Activated CD4-positive, alpha-beta T cell treated with anti-CD3 and anti-CD28 coated beads for 36 hours (primary cell): ENCODE measurements at regions not wholly inside any gene's neighbourhood (a gene's known extent, or its start where the extent isn't known, plus 50 kb on each side); places are given as distances from the start of the nearest gene placed in this dataset.

ENCODE experiments used
- ATAC-seq: fragments of 200-7000 bp; cut with Tn5 transposase; one replicate; pipeline ENCODE4 v1.10.0; 2021; ENCODE audit warnings: mild to moderate bottlenecking, moderate library complexity
- CTCF ChIA-PET: fragments of 350-600 bp; sonication (Branson Sonifier 250); formaldehyde crosslinking; loops from one replicate; lab custom pipeline; 2021; ENCODE audit warnings: antibody characterized with exemption; lab: Charles Lee
- POLR2A ChIA-PET: fragments of 350-600 bp; sonication (Branson Sonifier 250); formaldehyde crosslinking; loops from one replicate; lab custom pipeline; 2021; ENCODE audit warnings: antibody characterized with exemption, inconsistent platforms; lab: Charles Lee
- DNase-seq: peaks from one replicate; pipeline ENCODE4 v3.0.0-alpha.2; 2020
- H3K27ac Mint-ChIP-seq: one replicate; pipeline ENCODE4 v1.8.0; 2021; ENCODE audit warnings: mixed read lengths
- H3K27me3 Mint-ChIP-seq: one replicate; pipeline ENCODE4 v1.8.0; 2021; ENCODE audit warnings: mixed read lengths
- H3K36me3 Mint-ChIP-seq: one replicate; pipeline ENCODE4 v1.8.0; 2021; ENCODE audit warnings: low read depth, mixed read lengths
- H3K4me1 Mint-ChIP-seq: one replicate; pipeline ENCODE4 v1.8.0; 2021; ENCODE audit warnings: mixed read lengths
- H3K4me3 Mint-ChIP-seq: one replicate; pipeline ENCODE4 v1.8.0; 2021; ENCODE audit warnings: mild to moderate bottlenecking, moderate library complexity, mixed read lengths
- H3K9me3 Mint-ChIP-seq: one replicate; pipeline ENCODE4 v1.8.0; 2021; ENCODE audit warnings: low read depth, mixed read lengths
- intact Hi-C, 2 experiments: fragments of 100-400 bp; cut with DNase I in 1 of 2; cut with micrococcal nuclease in 1 of 2; formaldehyde crosslinking; loops; one replicate each; pipeline versions ENCODE4 v1.14.2 to v1.15.1; 2022 to 2024; cut with DNase I, micrococcal nuclease

- DNase-seq (no peak), ATAC-seq (no peak)
- H3K27ac Mint-ChIP-seq: no peak overlapping the region
- intact Hi-C loops: no loop called here
- no peaks in the 10 kb centered on the region for H3K36me3 Mint-ChIP-seq
- no peaks in the 10 kb centered on the region for H3K4me1 Mint-ChIP-seq
- ChIA-PET CTCF (no interaction called here), POLR2A (no interaction called here)
- H3K27me3 Mint-ChIP-seq: no peaks in the 10 kb centered on the region
- H3K4me3 Mint-ChIP-seq: no peak overlapping the region
- no peaks in the 10 kb centered on the region for H3K9me3 Mint-ChIP-seq
These were observed 144.2 kb upstream of the C14orf180 start for GRCh38 chr14:104435147-104436046.

GRCh38 chr14:104436047-104436591 lies 143.4 kb upstream of the C14orf180 start:
- ATAC-seq (no peak), DNase-seq (no peak)
- no peaks in the 10 kb centered on the region for H3K9me3 Mint-ChIP-seq
- ChIA-PET CTCF (interaction anchor here (0.7 kb wide), 1 partner anchor 52 kb away, joined by 3 read pairs; no protein-coding TSS in a partner anchor), POLR2A (no interaction called here)
- no peak overlapping the region for H3K27ac Mint-ChIP-seq
- no peak overlapping the region for H3K4me3 Mint-ChIP-seq
- H3K4me1 Mint-ChIP-seq: no peaks in the 10 kb centered on the region
- H3K36me3 Mint-ChIP-seq: no peaks in the 10 kb centered on the region
- intact Hi-C loops: no loop called here
- H3K27me3 Mint-ChIP-seq: no peaks in the 10 kb centered on the region

GRCh38 chr14:104436741-104437701 lies 142.5 kb upstream of the C14orf180 start:
- H3K4me3 Mint-ChIP-seq: no peak overlapping the region
- DNase-seq: no peak
- ChIA-PET POLR2A (no interaction called here), CTCF (interaction anchor here (0.6 to 0.7 kb wide), 2 partner anchors 51 to 210 kb away, joined by 3 read pairs; no protein-coding TSS in a partner anchor)
- no peaks in the 10 kb centered on the region for H3K36me3 Mint-ChIP-seq
- H3K27me3 Mint-ChIP-seq: no peaks in the 10 kb centered on the region
- H3K9me3 Mint-ChIP-seq: no peaks in the 10 kb centered on the region
- no peak overlapping the region for H3K27ac Mint-ChIP-seq
- no peaks in the 10 kb centered on the region for H3K4me1 Mint-ChIP-seq
- no peak for ATAC-seq
- intact Hi-C loops: no loop called here

GRCh38 chr14:104437703-104438102 lies 141.9 kb upstream of the C14orf180 start:
- ATAC-seq (no peak), DNase-seq (no peak)
- Mint-ChIP-seq H3K9me3 (no peaks in the 10 kb centered on the region), H3K27ac (no peak overlapping the region), H3K4me1 (no peaks in the 10 kb centered on the region), H3K4me3 (no peak overlapping the region), H3K27me3 (no peaks in the 10 kb centered on the region), H3K36me3 (no peaks in the 10 kb centered on the region)
- ChIA-PET CTCF (no interaction called here), POLR2A (no interaction called here)
- intact Hi-C loops: no loop called here

GRCh38 chr14:104438166-104438887 lies 141.2 kb upstream of the C14orf180 start:
- Mint-ChIP-seq H3K27me3 (no peaks in the 10 kb centered on the region), H3K4me3 (no peak overlapping the region), H3K4me1 (no peaks in the 10 kb centered on the region), H3K36me3 (no peaks in the 10 kb centered on the region), H3K27ac (no peak overlapping the region), H3K9me3 (no peaks in the 10 kb centered on the region)
- POLR2A ChIA-PET: no interaction called here
- CTCF ChIA-PET: no interaction called here
- intact Hi-C loops: no loop called here
- ATAC-seq (no peak), DNase-seq (no peak)

GRCh38 chr14:104439625-104440024 lies 139.9 kb upstream of the C14orf180 start:
- CTCF ChIA-PET: no interaction called here
- H3K36me3 Mint-ChIP-seq: no peaks in the 10 kb centered on the region
- no peak overlapping the region for H3K4me3 Mint-ChIP-seq
- POLR2A ChIA-PET: no interaction called here
- H3K27ac Mint-ChIP-seq: no peak overlapping the region
- intact Hi-C loops: no loop called here
- no peaks in the 10 kb centered on the region for H3K27me3 Mint-ChIP-seq
- H3K4me1 Mint-ChIP-seq: no peaks in the 10 kb centered on the region
- DNase-seq (no peak), ATAC-seq (no peak)
- no peaks in the 10 kb centered on the region for H3K9me3 Mint-ChIP-seq

- no peaks in the 10 kb centered on the region for H3K4me1 Mint-ChIP-seq
- POLR2A ChIA-PET: no interaction called here
- DNase-seq (no peak), ATAC-seq (no peak)
- no peak overlapping the region for H3K4me3 Mint-ChIP-seq
- intact Hi-C loops: no loop called here
- H3K27me3 Mint-ChIP-seq: no peaks in the 10 kb centered on the region
- no peaks in the 10 kb centered on the region for H3K36me3 Mint-ChIP-seq
- CTCF ChIA-PET: no interaction called here
- H3K27ac Mint-ChIP-seq: no peak overlapping the region
- no peaks in the 10 kb centered on the region for H3K9me3 Mint-ChIP-seq
These were observed 139.1 kb upstream of the C14orf180 start for GRCh38 chr14:104440297-104440956.

GRCh38 chr14:104441275-104442106 lies 138.1 kb upstream of the C14orf180 start:
- ChIA-PET CTCF (no interaction called here), POLR2A (interaction anchor here (0.7 kb wide), 1 partner anchor 21 kb away, joined by 3 read pairs; no protein-coding TSS in a partner anchor)
- intact Hi-C loops: no loop called here
- Mint-ChIP-seq H3K4me1 (no peaks in the 10 kb centered on the region), H3K4me3 (no peak overlapping the region), H3K36me3 (no peaks in the 10 kb centered on the region), H3K27me3 (no peaks in the 10 kb centered on the region), H3K9me3 (no peaks in the 10 kb centered on the region), H3K27ac (no peak overlapping the region)
- ATAC-seq (no peak), DNase-seq (no peak)

- no peaks in the 10 kb centered on the region for H3K4me1 Mint-ChIP-seq
- intact Hi-C loops: no loop called here
- no peak for ATAC-seq
- ChIA-PET POLR2A (no interaction called here), CTCF (no interaction called here)
- no peak overlapping the region for H3K4me3 Mint-ChIP-seq
- no peaks in the 10 kb centered on the region for H3K9me3 Mint-ChIP-seq
- DNase-seq: no peak
- no peaks in the 10 kb centered on the region for H3K36me3 Mint-ChIP-seq
- no peak overlapping the region for H3K27ac Mint-ChIP-seq
- H3K27me3 Mint-ChIP-seq: no peaks in the 10 kb centered on the region
These were observed 137.4 kb upstream of the C14orf180 start for GRCh38 chr14:104442107-104442551.
